G401 (cell line): ENCODE measurements at regions not wholly inside any gene's neighbourhood (a gene's known extent, or its start where the extent isn't known, plus 50 kb on each side); places are given as distances from the start of the nearest gene placed in this dataset.

ENCODE experiments used
- DNase-seq: peaks from one replicate; pipeline ENCODE4 v3.0.0-alpha.2; 2015; ENCODE audit warnings: low spot score
- in situ Hi-C: cut with HindIII; loops from 2 replicates; pipeline ENCODE4 v1.10.0; 2016; ENCODE audit warnings: low sequenced_read_pairs, mixed read lengths

DNA sequence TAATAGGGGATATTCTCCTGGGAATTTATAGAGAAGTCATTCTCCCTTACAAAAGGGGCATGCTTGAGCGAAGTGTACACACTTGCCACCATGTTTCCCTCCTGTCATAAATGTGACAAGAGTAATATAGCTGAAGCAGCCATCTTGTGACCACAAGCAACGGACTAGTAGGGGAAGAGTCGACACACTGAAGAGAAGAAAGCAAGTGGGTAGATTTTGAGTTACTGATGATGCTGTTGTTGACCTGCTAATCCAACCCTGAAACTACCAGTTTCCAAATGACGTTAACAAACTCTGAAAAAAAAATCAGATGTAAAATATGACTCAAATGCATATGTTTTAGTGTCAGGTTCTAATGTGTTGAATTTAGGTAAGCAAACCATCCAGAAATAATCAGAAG, 350.4 kb downstream of the CDH10 start:
- in situ Hi-C loops = no loop called here
- DNase-seq = no peak

DNA sequence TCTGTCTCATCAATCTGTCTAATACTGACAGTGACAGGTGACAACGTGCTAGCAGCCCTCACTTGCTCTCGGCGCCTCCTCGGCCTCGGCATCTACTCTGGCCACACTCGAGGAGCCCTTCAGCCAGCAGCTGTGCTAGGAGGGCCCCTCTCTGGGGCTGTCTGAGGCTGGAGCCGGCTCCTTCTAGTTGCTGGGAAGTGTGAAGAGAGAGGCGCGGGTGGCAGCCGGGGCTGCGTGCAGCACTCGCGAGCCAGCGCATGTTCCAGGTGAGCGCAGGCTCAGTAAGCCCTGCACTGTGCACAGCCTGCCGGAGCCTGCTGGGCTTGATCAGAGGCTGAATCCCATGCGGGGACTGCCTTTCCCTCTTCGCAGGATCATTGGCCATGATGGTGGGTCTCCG, 330.7 kb downstream of the CDH10 start:
- no peak for DNase-seq
- in situ Hi-C loops = no loop called here

DNA sequence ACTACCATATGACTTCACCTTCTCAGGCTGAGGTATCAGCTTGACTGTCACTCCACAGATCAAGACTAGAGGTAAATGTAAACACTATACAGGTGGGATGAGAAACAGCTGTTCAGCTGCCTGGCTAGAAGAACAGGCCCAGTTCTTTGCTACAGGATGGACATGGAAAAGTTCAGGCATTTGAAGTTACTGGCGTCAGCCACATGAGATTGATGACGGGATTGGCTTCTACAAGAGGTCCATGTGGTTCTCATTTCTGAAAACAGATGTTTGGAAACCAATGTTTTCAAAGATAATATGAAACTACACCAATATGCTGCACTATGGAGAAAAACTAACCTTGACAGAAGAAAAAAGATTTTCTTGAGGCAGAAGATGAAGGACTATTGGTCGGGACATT, 324.1 kb downstream of the CDH10 start:
- DNase-seq = no peak
- in situ Hi-C loops = no loop called here

GRCh38 chr5:24325306-24325832, 319.4 kb downstream of the CDH10 start:
- no peak for DNase-seq
- in situ Hi-C loops = no loop called here

DNA sequence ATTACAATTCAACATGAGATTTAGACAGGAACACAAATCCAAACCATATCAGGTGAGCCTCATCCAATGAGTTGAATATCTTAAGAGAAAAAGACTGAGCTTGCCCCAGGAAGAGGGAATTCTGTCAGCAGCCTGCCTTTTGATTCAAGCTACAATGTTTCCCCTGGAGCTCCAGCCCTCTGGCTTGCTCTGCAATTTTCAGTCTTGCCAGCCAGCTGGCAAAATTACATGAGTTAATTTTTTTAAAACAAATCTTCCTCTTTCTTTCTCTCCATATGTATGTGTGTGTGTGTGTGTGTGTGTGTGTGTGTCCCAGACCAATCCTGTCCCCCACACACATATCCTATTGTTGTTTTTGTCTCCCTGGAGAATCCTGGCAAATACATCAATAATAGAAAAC, 313.2 kb downstream of the CDH10 start:
- in situ Hi-C loops = no loop called here
- DNase-seq = peak; percentile 18

DNA sequence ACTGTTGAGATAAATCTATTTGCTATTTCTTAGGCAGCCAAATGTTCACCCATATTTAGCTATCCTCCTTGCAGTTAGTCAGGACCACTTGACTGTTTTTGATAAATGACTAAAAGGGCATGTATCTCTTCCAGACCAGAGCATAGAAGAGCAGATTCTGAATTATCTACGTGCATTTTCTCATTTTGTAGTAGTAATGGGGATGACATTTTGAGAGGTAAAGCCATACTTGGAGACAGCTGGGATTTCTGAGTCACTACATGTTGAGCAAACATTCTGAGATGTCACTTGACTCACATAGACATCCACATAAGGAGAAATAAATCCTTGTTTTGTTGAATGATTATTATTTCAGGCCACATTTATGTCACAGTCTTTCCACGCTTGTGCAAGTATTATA, 297.6 kb downstream of the CDH10 start:
- DNase-seq = peak; percentile 23
- in situ Hi-C loops = no loop called here

DNA sequence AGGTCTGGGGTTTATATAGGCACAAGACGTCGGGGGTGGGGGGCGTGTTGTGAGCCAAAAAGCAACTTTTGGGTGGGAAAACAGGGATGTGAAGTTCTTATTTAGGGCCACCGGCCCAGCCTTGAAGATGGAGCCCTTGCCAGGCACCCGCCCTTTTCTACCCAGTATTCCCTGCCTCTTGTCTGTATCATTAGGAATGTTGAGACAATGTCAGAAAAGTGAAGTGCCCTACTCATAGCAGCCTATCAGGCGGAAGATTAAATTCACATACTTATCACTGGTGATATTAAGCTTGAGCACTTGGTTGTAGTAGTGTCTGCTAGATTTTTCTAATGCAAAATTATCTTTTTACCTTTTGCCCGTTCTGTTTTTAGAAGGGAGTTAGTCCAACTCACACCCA, 293.5 kb downstream of the CDH10 start:
- in situ Hi-C loops = no loop called here
- no peak for DNase-seq

DNA sequence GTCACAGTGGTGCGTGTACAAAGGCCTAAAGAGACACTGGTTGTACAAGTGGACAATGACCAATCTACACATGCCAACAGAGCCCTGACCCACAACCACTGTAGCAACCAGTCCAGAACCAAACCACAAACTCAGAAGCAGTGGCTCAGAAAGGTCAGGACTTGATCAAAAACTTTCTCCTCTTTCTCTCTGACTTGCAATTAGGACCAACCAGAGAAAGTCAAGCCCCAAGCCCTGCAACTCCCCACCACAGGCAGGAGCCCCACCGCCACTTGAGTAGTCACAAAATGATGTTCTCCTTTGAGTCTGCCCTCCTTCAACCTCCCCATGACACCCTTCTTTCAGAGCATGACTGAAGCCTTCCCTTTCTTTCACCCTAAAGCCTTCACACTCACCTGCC, 291.8 kb downstream of the CDH10 start:
- in situ Hi-C loops = no loop called here
- DNase-seq = no peak

GRCh38 chr5:24353611-24354010, 291.2 kb downstream of the CDH10 start:
- DNase-seq = no peak
- in situ Hi-C loops = no loop called here

DNA sequence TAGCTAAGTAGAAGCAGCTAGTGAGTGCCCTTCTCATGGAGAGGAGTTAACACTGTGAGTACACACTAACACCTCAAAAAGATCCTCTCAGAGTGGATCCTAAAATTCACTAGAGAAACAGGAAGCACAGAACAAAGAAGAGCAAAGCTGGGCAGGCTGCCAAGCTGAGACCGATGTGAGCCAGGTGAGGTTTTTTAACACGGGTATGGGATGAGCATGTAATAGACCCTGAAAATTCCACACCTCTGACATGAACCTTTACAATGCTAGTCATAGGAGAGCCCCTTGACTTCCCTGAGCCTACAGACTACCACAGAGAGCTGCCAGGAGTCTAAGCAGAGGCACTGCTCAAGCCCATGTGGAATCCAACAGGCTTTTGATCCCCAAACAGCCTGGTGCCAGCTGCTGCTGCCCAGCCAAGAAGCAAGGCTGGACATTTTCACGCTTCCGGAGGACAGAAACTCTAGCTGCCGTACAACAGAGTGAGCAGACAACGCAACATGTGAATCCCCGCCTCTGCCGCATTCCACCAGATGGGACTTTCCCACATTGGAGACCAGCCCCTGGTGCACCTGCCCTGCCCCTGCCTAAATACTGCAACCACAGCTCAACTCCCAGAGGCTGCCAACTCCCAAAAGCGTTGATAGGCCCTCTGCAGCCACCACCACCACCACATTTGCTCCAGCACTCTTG, 280.8 kb downstream of the CDH10 start:
- in situ Hi-C loops = no loop called here
- peak; percentile 40 for DNase-seq

GRCh38 chr5:24364711-24365110, 280.1 kb downstream of the CDH10 start:
- in situ Hi-C loops = no loop called here
- no peak for DNase-seq

GRCh38 chr5:24365406-24365805, 279.4 kb downstream of the CDH10 start:
- in situ Hi-C loops = no loop called here
- DNase-seq = no peak

DNA sequence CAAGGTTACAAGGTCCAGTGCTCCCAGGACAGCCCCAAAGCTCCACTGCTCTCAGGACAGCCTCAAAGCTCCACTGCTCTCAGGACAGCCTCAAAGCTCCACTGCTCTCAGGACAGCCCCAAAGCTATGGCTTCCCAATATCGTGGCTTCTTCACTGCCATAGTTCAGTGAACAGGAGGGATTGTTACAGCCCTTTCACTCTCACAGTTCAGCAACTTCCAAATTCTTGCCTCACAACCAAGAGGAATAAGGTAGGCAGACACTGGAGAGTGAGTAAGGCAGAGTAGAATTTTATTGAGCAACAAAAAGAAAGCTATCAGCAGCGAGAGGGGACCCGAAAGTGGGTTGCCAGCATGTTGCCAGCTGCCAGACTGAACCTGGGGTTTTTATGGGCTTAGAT, 277.6 kb downstream of the CDH10 start:
- no peak for DNase-seq
- in situ Hi-C loops = no loop called here

DNA sequence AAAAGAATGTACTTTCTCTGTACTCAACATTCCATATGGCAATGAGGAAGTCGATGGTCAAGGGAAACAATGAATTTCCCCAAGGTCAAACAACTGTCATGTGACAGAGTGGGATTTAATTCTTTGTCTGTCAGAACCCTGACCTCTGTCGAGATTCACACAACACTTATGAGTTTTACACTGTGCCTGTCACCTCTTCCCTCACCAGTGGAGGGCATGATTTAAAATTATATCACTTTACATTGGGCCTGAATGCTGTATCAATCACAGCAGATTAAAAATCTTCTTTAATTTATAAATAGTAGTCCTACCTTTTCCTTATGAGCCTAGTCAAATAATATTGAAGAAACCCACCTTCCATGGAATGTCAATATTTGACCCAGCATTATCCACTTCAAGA, 276.7 kb downstream of the CDH10 start:
- DNase-seq = no peak
- in situ Hi-C loops = no loop called here

- in situ Hi-C loops = no loop called here
- DNase-seq = no peak
Measured at GRCh38 chr5:24376210-24376609, 268.6 kb downstream of the CDH10 start.

DNA sequence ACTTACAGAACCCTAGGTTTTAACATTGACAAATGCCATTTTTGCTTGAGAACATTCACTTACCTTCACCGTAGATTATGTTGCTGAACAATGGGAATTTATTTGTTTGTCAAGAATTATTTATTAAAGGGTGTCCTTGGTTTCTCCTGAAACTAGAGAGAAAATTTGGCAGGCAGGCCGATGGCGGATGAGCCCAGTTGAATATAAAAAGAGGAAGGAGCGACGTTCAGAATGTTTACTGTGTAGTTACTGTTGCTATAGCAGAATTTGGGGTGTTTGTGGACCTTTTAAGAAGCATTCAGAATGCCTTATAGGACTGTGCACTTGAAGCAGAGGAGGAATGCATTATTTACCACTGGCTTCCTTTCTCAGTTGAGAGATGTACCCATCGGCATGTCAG, 268.2 kb downstream of the CDH10 start:
- in situ Hi-C loops = no loop called here
- DNase-seq = no peak

DNA sequence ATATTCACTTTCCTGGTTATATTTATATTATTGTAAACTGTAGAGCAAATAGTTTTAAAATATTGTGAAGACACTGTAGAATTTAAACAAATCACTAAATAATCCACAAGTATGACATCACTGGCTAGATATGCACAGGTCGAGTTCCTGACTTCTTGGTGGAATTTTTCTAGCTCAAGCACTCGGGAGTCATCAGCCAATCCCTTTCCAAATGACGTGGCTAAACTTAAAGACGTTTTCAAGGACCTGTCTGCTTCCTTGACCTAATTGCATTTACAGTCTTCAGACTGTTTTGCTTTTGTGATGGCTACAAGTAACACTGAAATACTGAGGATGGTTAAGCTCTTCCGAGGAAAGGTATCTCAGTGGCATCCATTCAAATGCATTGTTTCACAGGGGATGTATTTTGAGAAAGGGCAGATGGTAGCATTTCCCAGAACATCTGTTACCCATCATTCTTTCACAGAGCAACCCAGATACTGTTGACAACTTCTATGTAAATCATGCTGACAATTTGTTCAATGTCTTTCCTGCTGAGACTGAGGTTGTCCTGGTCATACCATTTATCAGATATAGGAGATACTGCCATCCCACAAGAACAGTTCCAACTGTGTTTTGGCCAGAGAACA, 262.8 kb downstream of the CDH10 start:
- in situ Hi-C loops = no loop called here
- DNase-seq = peak; percentile 98

GRCh38 chr5:24385070-24385469, 259.7 kb downstream of the CDH10 start:
- peak; percentile 41 for DNase-seq
- in situ Hi-C loops = no loop called here

GRCh38 chr5:24385617-24386016, 259.2 kb downstream of the CDH10 start:
- in situ Hi-C loops = no loop called here
- DNase-seq = no peak

DNA sequence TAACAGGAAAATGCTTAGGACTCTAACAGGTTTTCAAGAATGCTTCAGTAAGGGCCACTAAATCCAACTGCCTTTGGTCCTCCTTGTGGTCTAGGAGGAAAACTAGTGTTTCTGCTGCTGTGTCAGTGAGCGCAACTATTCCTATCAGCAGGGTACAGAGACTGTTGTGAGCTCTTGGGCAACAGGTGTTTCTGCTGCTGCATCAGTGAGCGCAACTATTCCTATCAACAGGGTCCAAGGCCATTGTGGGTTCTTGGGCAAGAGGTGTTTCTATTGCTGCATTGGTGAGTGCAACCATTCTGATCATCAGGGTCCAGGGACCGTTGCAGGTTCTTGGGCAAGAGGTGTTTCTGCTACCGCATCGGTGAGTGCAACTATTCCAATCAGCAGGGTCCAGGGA, 256.3 kb downstream of the CDH10 start:
- in situ Hi-C loops = no loop called here

DNA sequence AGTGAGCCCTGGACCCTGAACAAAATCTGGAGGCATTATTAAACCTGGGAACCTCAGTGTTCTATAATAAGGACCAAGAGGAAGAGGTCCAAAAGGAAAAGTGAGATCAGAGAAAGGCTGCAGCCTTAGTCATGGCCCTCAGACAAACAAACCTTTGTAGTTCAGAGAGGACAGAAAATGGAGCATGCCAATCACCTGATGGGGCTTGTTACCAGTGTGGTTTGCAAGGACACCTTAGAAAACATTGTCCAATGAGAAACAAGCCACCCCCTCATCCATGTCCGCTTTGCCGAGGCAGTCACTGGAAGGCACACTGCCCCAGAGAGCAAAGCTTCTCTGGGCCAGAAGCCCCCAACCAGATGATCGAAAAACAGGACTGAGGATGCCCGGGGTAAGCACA, 254.8 kb downstream of the CDH10 start:
- in situ Hi-C loops = no loop called here
- DNase-seq = no peak

More for the DNA sequence above, 256.3 kb downstream of the CDH10 start:
- DNase-seq = no peak
